Heart left ventricle (tissue), 16 donors: ENCODE measurements at regions not wholly inside any gene's neighbourhood (a gene's known extent, or its start where the extent isn't known, plus 50 kb on each side); places are given as distances from the start of the nearest gene placed in this dataset.

Experiments
- ATAC-seq, 4 donors: fragments of 200-7000 bp; cut with Tn5 transposase; one replicate each; pipeline ENCODE4 v1.9.1; 2020 to 2022; ENCODE audit warnings: moderate library complexity in 4 of 4, mild to moderate bottlenecking in 3 of 4, moderate number of reproducible peaks in 1 of 4
- DNase-seq, 5 donors: peaks; one replicate each; pipeline ENCODE4 v3.0.0-alpha.2; 2020
- H3K27ac ChIP-seq, 12 donors: fragments of 200-600 bp; sonication (generic) in 4 of 12; one replicate each; pipeline versions ENCODE4 v1.5.0 to v1.8.0; 2016 to 2022; ENCODE audit warnings: mild to moderate bottlenecking in 2 of 12
- H3K27me3 ChIP-seq, 9 donors: fragments of 200-600 bp; sonication (generic) in 2 of 9; one replicate each; pipeline versions ENCODE4 v1.5.1 to v1.8.0; 2016 to 2022; ENCODE audit warnings: mild to moderate bottlenecking in 3 of 9
- H3K36me3 ChIP-seq, 9 donors: fragments of 200-600 bp; sonication (generic) in 2 of 9; one replicate each; pipeline versions ENCODE4 v1.5.0 to v1.8.0; 2018 to 2022; ENCODE audit warnings: mild to moderate bottlenecking in 2 of 9
- H3K4me1 ChIP-seq, 12 donors: fragments of 200-600 bp; sonication (generic) in 4 of 12; one replicate each; pipeline versions ENCODE4 v1.5.0 to v1.8.0; 2016 to 2022; ENCODE audit warnings: mild to moderate bottlenecking in 3 of 12
- H3K4me3 ChIP-seq, 12 donors: fragments of 200-600 bp; sonication (generic) in 4 of 12; one replicate each; pipeline versions ENCODE4 v1.5.0 to v1.8.0; 2017 to 2022; ENCODE audit warnings: mild to moderate bottlenecking in 9 of 12, moderate library complexity in 4 of 12
- H3K9me3 ChIP-seq, 12 donors: fragments of 200-600 bp; sonication (generic) in 4 of 12; one replicate each; pipeline versions ENCODE4 v1.5.0 to v1.8.0; 2016 to 2022; ENCODE audit warnings: mild to moderate bottlenecking in 1 of 12
- CTCF ChIP-seq, 12 donors: fragments of 200-600 bp; sonication (generic) in 4 of 12; IDR thresholded peaks; one replicate each; pipeline versions ENCODE4 v1.5.0 to v1.8.0; 2018 to 2022; ENCODE audit warnings: antibody characterized with exemption in 12 of 12, mild to moderate bottlenecking in 5 of 12
- POLR2A ChIP-seq, 2 donors: fragments of 450-650 bp; IDR thresholded peaks; one replicate each; pipeline ENCODE4 v1.6.1; 2017; ENCODE audit warnings: antibody characterized with exemption in 2 of 2, mild to moderate bottlenecking in 2 of 2, moderate library complexity in 2 of 2
- WGBS, 4 donors: extraction: QIAGEN DNeasy Blood & Tissue Kit in 2 of 4; methylation state at CpG; one replicate each; pipeline versions ENCODE4 v1.1.5 to v1.1.7; 2013 to 2018; 5-methylcytosine and 5-hydroxymethylcytosine counted together
- intact Hi-C, 10 donors: fragments of 100-400 bp; cut with DNase I; formaldehyde crosslinking; loops; one replicate each; pipeline versions ENCODE4 v1.11.1 to v1.14.2; 2022
- donor health status: ischemic (EF 13 %, LVEDD 7.1; RV severe dilation, severe dysfunction).
- donor health status: healthy with polysubstance abuse.
- donor health status: DM: no; HTN: yes; CAD: no.
- donor health status: DM: no; HTN: no; CAD: no.
- donor health status: ischemic (EF 25% LVEDD 6.9; RV normal size, moderate dysfunction).
- donor health status: ischemic (EF 25% LVEDD 5.7; RV mildly dilated, moderate dysfunction).
- donor health status: healthy.
- donor health status: DM: yes; HTN: yes; CAD: no.
- donor health status: ischemic (EF 35%, LVEDD 5.7; RV mildly dilated, moderate dysfunction).
- donor health status: nonischemic (EF 11% LVEDD 7.7; RV severe dilation, severe dysfunction).
- donor health status: DM: yes; HTN: yes; CAD: no.
- donor health status: PGD.
- donor health status: ischemic (EF 29% LVEDD 5.4; RV normal size, mild dysfunction).
- donor health status: nonischemic (EF 23%, LVEDD 6.1; RV moderate dilation, normal function).

GRCh38 chr12:62130402-62130801 lies 129.8 kb upstream of the USP15 start:
- Histone ChIP-seq H3K4me3 (no peak overlapping the region), H3K4me1 (no peaks in the 10 kb centered on the region), H3K27ac (no peak overlapping the region), H3K27me3 (peaks cover 0 to 5% (median 0%) of the 10 kb centered on the region in 9 donors), H3K9me3 (no peaks in the 10 kb centered on the region), H3K36me3 (no peaks in the 10 kb centered on the region)
- intact Hi-C loops: no loop called here
- TF ChIP-seq POLR2A (IDR thresholded peaks at IDR 0.05) (no peak), CTCF (IDR thresholded peaks at IDR 0.05) (no peak)
- ATAC-seq: no peak
- no peak for DNase-seq
- WGBS, 4 donors: 70 to 80% (median 72%) methylated on average over 3 of the region's 3 CpGs

GRCh38 chr12:62130834-62131552 lies 129.2 kb upstream of the USP15 start:
- Histone ChIP-seq H3K4me1 (no peaks in the 10 kb centered on the region), H3K9me3 (no peaks in the 10 kb centered on the region), H3K36me3 (no peaks in the 10 kb centered on the region), H3K27ac (no peak overlapping the region), H3K27me3 (peaks cover 0 to 4% (median 0%) of the 10 kb centered on the region in 9 donors), H3K4me3 (no peak overlapping the region)
- ATAC-seq (no peak), DNase-seq (no peak)
- TF ChIP-seq POLR2A (IDR thresholded peaks at IDR 0.05) (no peak), CTCF (IDR thresholded peaks at IDR 0.05) (no peak)
- 82 to 85% (median 83%) methylated on average over 6 of the region's 6 CpGs for WGBS, 4 donors
- intact Hi-C loops: no loop called here

GRCh38 chr12:62133440-62133839 lies 126.8 kb upstream of the USP15 start:
- intact Hi-C loops: no loop called here
- no peak for ATAC-seq
- no peak for DNase-seq
- no peak overlapping the region for H3K4me3 ChIP-seq
- H3K9me3 ChIP-seq: no peaks in the 10 kb centered on the region
- H3K36me3 ChIP-seq: no peaks in the 10 kb centered on the region
- TF ChIP-seq POLR2A (IDR thresholded peaks at IDR 0.05) (no peak), CTCF (IDR thresholded peaks at IDR 0.05) (no peak)
- 76 to 97% (median 84%) methylated on average over 2 of the region's 2 CpGs for WGBS, 4 donors
- H3K27ac ChIP-seq: no peak overlapping the region
- no peaks in the 10 kb centered on the region for H3K4me1 ChIP-seq
- no peaks in the 10 kb centered on the region for H3K27me3 ChIP-seq

- no peak overlapping the region for H3K4me3 ChIP-seq
- DNase-seq: no peak
- 81 to 91% (median 86%) methylated on average over 3 of the region's 3 CpGs for WGBS, 4 donors
- no peak for ATAC-seq
- H3K27me3 ChIP-seq: no peaks in the 10 kb centered on the region
- no peak overlapping the region for H3K27ac ChIP-seq
- intact Hi-C loops: no loop called here
- TF ChIP-seq CTCF (IDR thresholded peaks at IDR 0.05): no peak
- no peak for TF ChIP-seq POLR2A (IDR thresholded peaks at IDR 0.05)
- no peaks in the 10 kb centered on the region for H3K36me3 ChIP-seq
- H3K9me3 ChIP-seq: no peaks in the 10 kb centered on the region
- no peaks in the 10 kb centered on the region for H3K4me1 ChIP-seq
Measured at GRCh38 chr12:62135553-62136200, 124.5 kb upstream of the USP15 start.
